ENCODE measurements at regions not wholly inside any gene's neighbourhood (a gene's known extent, or its start where the extent isn't known, plus 50 kb on each side); places are given as distances from the start of the nearest gene placed in this dataset.
A peak's percentile ranks its signal among the peaks of the same experiment; 100 is the strongest.

- no peak for DNase-seq
These were observed 203.9 kb upstream of the BLID start for GRCh38 chr11:122319691-122320620.

DNA sequence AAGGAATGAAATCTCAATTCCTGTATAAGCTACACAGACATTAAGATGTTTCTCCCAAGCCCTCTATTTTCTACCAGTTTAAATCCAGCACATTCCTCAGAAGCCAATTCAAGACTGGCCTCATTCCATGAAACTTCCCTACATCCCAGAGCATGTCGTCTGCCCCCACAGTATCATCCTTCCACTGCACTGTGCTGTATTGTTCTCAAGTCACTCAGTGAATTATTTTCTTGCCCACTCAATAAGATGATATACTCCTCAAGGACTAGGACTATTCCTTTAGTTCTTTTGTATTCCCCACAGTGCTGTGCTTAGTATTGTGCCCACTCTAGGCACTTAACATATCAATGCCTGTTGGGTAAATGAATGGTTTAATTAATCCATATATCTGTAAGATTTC, 203.1 kb upstream of the BLID start:
- DNase-seq, result no peak

DNA sequence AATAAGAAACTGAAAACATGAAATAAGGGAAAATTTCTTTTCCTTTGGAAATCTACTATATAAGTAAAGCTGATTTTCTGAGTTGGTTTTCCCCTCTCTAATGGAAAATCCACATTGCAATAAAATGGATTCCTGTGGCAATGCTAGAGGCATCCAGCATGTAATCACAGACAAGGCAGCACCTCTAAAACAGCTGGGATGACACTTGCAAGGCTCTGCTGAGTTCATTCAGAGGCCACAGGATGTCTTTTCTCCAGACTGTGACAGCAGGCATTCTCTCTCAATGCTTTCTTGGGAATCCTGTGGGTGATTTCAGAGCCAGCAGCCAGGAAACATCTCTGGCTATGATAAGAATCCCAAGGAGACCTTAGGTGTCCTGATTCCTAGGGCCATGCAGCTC, 201.3 kb upstream of the BLID start:
- peak in 2 of 3 donors; percentile 66 to 79 for DNase-seq

DNA sequence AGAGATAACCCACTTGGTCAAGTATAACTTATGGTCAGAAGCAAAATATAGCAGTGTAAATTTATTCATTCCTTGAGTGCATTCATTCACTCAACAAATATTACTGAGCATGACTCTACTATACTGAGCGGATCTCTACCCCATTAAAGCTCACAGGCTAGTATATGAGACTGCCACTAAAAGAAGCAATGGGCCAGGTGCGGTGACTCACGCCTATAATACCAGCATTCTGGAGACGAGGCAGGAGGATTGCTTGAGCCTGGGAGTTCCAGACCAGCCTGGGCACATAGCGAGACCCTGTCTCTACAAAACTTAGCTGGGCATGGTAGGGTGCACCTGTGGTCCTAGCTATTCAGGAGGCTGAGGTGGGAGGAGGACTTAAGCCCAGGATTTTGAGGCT, 197.6 kb upstream of the BLID start:
- no peak for DNase-seq

- no peak for DNase-seq
These were observed 195.3 kb upstream of the BLID start for GRCh38 chr11:122311216-122311755.

DNA sequence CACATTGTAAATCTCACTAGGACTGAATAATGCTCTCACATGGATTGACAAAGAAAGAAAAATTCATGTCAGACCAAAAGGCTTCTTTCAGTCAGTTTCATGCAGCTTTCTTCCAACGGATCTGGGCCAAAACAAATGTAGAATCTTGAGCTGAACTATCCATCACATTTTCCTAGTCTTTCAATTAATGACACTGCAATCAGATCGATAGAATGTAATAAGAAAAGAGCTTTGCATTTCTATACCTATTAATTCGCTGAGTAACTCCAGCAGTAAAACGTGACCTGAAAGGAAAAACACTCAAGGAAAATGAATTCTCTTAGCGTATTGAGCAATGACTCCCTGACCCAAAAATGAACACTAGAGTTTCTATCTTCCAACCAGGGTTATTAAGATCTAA, 194.8 kb upstream of the BLID start:
- DNase-seq, result no peak

- peak in 2 of 3 donors; percentile 66 to 74 for DNase-seq
These were observed 193.4 kb upstream of the BLID start for GRCh38 chr11:122309262-122309925.

DNA sequence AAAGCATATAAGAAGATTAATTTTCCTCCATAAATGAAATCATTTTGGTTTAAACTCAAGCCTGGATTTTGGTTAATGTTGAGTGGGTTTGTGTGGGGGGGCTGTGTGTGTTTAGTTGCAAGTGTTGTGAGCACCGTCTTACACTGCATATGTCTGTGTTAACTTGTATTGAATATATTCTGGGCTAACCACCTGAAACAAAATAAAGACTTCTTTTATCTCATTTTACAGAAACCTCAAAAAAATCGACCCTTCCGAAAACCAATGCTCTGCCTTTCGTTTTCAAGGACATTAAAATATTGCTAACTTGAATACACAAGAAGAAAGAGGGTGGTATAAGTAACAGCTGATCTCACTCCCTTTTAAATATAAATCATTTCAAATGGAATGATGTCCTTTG, 192.2 kb upstream of the BLID start:
- no peak for DNase-seq

DNA sequence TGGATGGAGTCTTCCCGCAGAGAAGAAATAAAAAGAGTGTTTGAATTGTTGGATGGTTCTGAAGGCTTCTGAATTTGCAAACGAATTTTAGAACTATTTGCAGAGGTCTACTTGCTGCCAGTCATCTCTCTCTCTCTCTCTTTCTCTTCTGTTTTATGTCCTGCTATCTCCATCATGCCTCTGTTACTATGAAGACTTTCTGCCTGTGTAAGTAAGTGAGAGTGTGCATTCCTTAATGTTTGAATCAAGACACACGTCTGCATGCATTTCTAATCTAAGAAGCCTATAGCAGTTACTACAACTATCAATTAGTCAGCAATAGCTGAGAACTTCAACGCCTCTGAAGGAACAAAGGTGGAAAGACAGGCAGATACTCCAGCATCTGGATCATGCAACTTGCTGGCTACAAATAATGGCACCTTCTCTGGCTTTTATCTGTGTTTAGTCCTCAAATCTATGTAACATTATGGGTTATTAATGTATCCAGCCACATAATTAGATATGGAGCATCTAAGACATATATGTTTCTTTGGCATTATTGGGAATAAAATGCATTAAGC, 191.5 kb upstream of the BLID start:
- DNase-seq, result no peak

GRCh38 chr11:122306831-122307391, 190.9 kb upstream of the BLID start:
- peak in 1 of 3 donors; percentile 57 for DNase-seq

GRCh38 chr11:122305426-122306320, 189.7 kb upstream of the BLID start:
- DNase-seq, result peak in 1 of 3 donors; percentile 78

DNA sequence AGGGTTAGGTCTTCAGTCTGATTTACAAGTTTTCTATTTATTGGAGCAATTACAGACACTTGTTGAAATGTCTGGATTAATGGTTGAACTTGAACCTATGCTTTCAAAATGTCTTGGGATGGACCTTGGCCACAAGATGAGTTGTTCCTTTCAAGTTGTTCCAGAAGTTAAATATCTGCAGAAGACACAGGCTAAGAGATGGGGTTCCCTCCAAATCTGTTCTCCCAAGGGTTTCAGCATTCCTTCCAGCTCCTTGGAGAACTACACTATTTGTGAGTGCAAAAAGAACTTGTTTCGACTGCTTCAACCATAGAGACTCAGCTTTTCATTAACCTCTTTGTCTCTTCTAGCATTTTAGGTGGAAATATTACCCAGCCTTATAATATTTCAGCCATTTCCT, 189.0 kb upstream of the BLID start:
- peak; percentile 71 to 91 (median 82) for DNase-seq

DNA sequence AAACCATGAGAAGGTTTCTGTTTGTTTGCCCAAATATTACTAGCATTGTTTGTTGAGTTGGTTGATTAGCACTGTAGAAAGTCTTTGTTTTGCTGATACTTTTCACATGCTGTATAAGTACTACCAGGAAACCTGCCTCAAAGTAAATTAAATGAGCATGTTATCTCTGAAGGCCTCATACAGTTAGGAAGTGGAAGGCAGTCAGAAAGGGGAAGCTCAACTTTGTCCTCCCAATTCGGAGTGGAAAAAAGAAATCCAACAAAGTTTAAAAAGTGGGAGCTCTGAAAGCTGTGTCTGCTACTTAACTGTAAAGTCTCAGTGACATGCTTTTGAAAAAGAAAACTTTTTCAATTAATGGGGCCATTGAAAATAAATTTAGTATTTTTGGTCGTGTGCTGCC, 188.3 kb upstream of the BLID start:
- no peak for DNase-seq

- no peak for DNase-seq
These were observed 178.0 kb upstream of the BLID start for GRCh38 chr11:122294041-122294440.

GRCh38 chr11:122293296-122294023, 177.4 kb upstream of the BLID start:
- DNase-seq, result no peak

- no peak for DNase-seq
These were observed 171.4 kb upstream of the BLID start for GRCh38 chr11:122287401-122287800.

DNA sequence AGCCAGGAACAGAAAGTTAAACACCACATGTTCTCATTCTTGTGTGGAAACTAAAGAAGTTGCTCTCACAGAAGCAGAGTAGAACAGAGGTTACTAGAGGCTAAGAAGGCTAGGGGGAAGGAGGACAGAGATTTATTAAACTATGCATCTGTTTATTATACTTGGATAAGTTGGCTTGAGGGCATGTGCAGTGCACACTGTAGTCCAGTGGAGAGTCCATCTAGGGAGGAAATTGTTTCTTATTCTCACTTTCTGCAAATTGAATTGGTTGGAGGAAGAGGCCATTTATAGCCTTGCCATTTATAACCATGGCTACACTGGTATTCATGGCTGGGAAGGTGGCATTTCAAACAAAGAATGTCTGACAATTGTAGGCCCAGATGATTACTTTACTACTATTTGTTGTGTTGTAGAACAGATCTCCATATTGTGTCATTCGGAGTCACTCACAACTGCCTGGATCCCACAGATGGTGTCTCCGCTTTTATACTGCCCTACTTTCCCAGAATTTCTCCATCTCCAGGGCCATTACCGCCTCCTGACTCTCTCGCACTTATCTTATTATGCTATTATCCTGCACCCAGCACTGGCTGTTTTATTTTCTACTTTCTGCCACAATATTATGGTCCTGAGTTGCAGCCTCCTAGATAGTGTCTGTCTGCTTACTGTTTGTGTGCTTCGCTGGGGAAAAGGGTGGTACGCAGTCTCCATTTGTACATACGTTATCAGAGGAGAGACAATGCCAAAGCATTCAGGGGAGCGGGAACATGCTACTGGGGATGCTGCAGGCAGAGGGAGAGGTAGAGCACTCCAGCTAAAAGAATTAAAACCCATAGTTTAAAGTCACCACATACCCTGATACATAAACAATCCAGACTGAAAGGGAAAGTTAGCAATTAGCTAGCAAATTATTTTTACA, 169.3 kb upstream of the BLID start:
- DNase-seq, result no peak

DNA sequence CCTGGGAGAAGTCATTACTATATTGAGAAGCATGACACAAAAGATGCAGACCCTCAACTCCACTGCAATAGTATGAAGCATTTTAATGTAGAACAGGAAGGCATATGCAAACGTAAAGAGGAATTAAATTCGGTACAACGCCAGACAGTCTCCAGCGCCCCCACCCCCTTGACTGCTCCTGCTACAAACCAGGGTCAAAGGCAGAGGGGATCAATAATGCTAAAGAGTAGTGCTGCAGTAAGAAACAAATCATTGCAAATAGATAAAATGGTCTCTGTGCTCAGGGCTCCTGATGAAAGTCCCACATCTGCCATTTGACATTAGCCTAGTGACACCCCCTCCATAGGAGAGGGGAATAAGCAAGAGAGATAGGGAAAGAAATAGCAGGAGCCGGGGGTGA, 164.9 kb upstream of the BLID start:
- DNase-seq, result no peak

- DNase-seq, result no peak
These were observed 163.2 kb upstream of the BLID start for GRCh38 chr11:122279194-122279593.
